ENCODE measurements at regions not wholly inside any gene's neighbourhood (a gene's known extent, or its start where the extent isn't known, plus 50 kb on each side); places are given as distances from the start of the nearest gene placed in this dataset.

DNA sequence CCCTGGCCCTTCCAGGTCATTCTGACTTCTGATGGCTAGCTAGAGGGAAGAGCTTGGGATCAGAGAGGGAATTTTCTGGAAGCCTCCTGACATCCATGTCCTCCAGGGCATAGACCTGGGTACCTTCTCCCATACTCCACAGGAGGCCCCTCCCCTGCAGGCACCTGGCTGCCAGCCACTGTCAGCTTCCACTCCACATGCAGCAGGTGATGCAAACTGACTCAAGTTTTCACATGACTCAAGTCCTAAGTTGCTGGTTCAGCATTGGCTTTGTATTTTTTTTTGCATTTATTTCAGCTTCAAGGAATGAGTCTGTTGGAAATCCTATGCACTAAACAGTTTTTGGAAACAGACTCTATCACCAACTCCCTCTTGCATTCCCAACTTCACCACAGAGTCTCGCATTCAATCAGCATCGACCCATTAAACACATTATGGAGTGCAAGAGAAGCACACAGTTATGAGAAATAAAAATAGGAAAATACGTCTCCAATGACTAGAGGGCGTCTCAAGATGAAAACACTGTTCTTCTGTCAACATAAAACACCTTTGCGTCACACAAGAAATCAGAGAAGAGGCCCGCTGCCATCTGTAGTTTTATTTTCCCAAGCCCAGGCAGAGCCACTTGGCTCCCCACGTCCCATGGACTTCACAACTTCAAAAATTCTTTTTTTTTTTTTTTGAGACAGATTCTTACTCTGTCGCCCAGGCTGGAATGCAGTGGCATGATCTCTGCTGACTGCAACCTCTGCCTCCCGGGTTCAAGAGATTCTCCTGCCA lies 362.6 kb upstream of the MGMT start:
- DNase-seq: no peak

GRCh38 chr10:129105266-129105665 lies 361.8 kb upstream of the MGMT start:
- DNase-seq: no peak

DNA sequence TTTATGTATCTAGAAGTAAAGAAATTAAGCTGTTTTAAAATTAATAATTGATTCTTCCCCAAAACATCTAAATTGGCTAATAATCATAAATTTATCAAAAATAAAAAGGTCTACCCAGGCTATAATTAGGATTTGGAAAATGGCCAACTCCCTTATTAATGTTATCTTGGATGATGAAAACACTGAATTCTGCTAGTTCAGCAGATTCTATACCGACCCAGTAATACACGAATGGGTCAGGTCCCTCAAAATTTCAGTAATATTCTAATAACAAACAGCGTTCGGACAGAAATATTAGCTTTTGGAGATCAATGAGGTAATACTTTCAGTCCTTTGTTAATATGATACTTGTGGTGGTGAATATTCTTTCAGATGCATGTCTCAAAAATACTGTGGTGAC lies 360.7 kb upstream of the MGMT start:
- no peak for DNase-seq

- DNase-seq: no peak
These were observed 359.5 kb upstream of the MGMT start for GRCh38 chr10:129107525-129107924.

GRCh38 chr10:129108378-129108777 lies 358.7 kb upstream of the MGMT start:
- DNase-seq: no peak

- DNase-seq: no peak
These were observed 358.0 kb upstream of the MGMT start for GRCh38 chr10:129108994-129109393.

DNA sequence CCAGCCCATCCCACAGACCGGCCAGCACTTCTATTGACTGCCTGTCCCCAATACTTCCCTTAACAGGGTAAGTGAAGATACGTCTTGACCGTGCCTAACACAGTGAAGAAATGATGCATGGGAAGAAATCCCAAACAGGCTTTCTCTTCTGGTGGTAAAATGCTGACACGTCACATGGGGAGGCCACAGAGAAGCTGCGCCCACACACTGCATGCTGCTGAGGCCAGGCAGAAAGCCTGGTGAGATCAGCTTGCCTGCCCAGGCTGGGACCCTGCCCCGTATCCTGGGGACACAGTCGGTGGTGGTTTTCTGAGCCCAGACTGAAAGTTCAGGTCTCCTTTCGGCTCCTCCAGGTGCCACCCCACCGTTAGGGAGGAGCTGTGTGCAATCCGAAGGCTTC lies 356.3 kb upstream of the MGMT start:
- DNase-seq: no peak

GRCh38 chr10:129111922-129112321 lies 355.1 kb upstream of the MGMT start:
- DNase-seq: no peak

GRCh38 chr10:129114588-129114987 lies 352.5 kb upstream of the MGMT start:
- DNase-seq: no peak

GRCh38 chr10:129116371-129116770 lies 350.7 kb upstream of the MGMT start:
- DNase-seq: no peak

DNA sequence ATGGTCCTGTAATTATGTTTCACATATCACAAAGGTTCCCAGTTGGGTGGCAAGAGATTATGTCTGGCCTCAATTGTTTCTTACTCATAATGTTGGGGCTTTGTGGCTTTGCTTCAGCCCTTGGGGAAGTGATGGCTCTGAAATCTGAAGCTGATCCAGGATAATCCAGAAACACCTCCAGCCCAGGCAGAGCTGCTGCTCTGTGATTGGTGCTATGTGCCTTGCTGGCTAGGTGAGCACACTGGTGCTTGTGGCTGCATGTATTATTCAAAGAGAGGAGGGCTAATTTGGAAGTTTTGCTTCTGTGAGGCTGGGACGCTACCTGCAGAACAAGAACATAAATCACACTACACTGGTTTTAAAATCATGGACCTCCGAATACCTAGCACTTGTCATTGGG lies 346.6 kb upstream of the MGMT start:
- no peak for DNase-seq

GRCh38 chr10:129122846-129123245 lies 344.2 kb upstream of the MGMT start:
- no peak for DNase-seq

- DNase-seq: no peak
These were observed 343.6 kb upstream of the MGMT start for GRCh38 chr10:129123428-129123827.

- no peak for DNase-seq
These were observed 340.1 kb upstream of the MGMT start for GRCh38 chr10:129126982-129127381.

GRCh38 chr10:129131457-129132132 lies 335.4 kb upstream of the MGMT start:
- no peak for DNase-seq

GRCh38 chr10:129133856-129134255 lies 333.2 kb upstream of the MGMT start:
- no peak for DNase-seq

- DNase-seq: no peak
These were observed 332.7 kb upstream of the MGMT start for GRCh38 chr10:129134371-129134770.

- no peak for DNase-seq
These were observed 331.4 kb upstream of the MGMT start for GRCh38 chr10:129135624-129136023.

DNA sequence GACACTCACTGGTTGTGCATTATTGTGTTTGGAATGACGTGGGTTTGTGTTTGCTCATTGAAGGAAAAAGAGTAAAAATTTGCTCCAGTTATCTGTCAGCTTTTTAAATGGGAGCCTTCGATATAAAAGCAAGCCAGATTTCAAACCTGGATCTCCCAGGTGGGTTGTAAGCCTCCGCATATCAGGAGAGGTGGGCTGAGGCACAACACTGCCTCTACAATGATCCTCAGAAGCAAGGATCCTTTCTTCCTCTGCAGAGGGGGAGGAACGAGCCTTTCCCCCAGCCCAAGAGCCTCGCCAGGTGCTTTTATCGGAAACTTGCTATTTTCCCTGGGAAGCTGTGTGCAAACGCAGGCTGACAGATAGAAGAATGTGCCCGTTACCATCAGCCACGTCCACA lies 331.0 kb upstream of the MGMT start:
- no peak for DNase-seq

GRCh38 chr10:129136951-129137350 lies 330.1 kb upstream of the MGMT start:
- no peak for DNase-seq

GRCh38 chr10:129140921-129141885 lies 325.8 kb upstream of the MGMT start:
- DNase-seq: no peak

- no peak for DNase-seq
These were observed 315.8 kb upstream of the MGMT start for GRCh38 chr10:129151281-129151680.

- DNase-seq: no peak
These were observed 310.6 kb upstream of the MGMT start for GRCh38 chr10:129156406-129156805.

DNA sequence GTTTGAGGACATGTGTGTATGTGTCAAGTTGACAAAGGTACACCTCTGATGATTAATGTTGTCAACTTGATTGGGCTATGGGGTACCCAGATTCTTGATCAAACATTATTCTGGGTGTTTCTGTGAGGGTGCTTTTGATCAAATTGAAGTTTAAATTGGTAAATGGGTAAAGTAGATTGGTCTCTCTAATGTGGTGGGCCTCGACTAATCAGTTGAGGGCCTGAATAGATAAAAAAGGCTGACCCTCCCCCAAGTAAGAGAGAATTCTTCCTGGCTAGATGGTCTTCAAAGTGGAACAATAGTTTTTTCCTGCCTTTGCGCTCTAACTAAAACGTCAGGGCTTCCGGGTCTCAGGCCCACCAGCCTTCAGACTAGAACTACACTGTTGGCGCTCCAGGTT lies 309.9 kb upstream of the MGMT start:
- no peak for DNase-seq
